Keratinocyte (primary cell): ENCODE measurements at regions not wholly inside any gene's neighbourhood (a gene's known extent, or its start where the extent isn't known, plus 50 kb on each side); places are given as distances from the start of the nearest gene placed in this dataset.

Experiments
- DNase-seq: peaks from one replicate; pipeline ENCODE4 v3.0.0-alpha.2; 2011; ENCODE audit warnings: low read depth, missing footprints, low spot score
- FAIRE-seq: peaks from 2 replicates; lab custom pipeline; 2011; peaks lifted over from hg19 to GRCh38; lab: Jason Lieb, UNC
- H2AFZ ChIP-seq: 2 replicates; pipeline ENCODE4 v1.6.0; 2012; ENCODE audit warnings: low read length, control low read depth, inconsistent platforms; ENCODE audit not compliant: control insufficient read depth
- H3K27ac ChIP-seq: 2 replicates; pipeline ENCODE4 v1.5.1; 2011; ENCODE audit warnings: low read length; ENCODE audit not compliant: control insufficient read depth, insufficient read depth
- H3K27me3 ChIP-seq: 3 replicates; pipeline ENCODE4 v1.6.0; 2011; ENCODE audit warnings: low read length; ENCODE audit not compliant: control insufficient read depth, insufficient read depth; ENCODE audit errors: extremely low read depth
- H3K36me3 ChIP-seq, 2 experiments: 2 replicates in 1 of 2; 3 replicates in 1 of 2; pipeline ENCODE4 v1.5.1; 2011; ENCODE audit warnings: low read length in 2 of 2, mild to moderate bottlenecking in 1 of 2; ENCODE audit not compliant: control insufficient read depth in 2 of 2, insufficient read depth in 2 of 2; ENCODE audit errors: extremely low read depth in 1 of 2
- H3K4me1 ChIP-seq: 3 replicates; pipeline ENCODE4 v1.5.1; 2011; ENCODE audit warnings: low read length; ENCODE audit not compliant: control insufficient read depth, insufficient read depth; ENCODE audit errors: extremely low read depth
- H3K4me2 ChIP-seq: 3 replicates; pipeline ENCODE4 v1.6.0; 2011; ENCODE audit warnings: low read depth, low read length; ENCODE audit not compliant: control insufficient read depth, insufficient read depth; ENCODE audit errors: extremely low read depth
- H3K4me3 ChIP-seq, 3 experiments: fragments of 200-600 bp in 1 of 3; sonication (generic) in 1 of 3; 2 replicates in 2 of 3; 3 replicates in 1 of 3; pipeline ENCODE4 v1.5.1; 2011 to 2016; ENCODE audit warnings: low read length in 3 of 3, mild to moderate bottlenecking in 3 of 3, control low read depth in 2 of 3, inconsistent platforms in 1 of 3, low read depth in 1 of 3, mixed read lengths in 1 of 3, mixed run types in 1 of 3, moderate library complexity in 1 of 3; ENCODE audit not compliant: control insufficient read depth in 2 of 3, insufficient read depth in 2 of 3; ENCODE audit errors: extremely low read depth in 1 of 3
- H3K79me2 ChIP-seq: 2 replicates; pipeline ENCODE4 v1.6.0; 2012; ENCODE audit warnings: low read length; ENCODE audit not compliant: control insufficient read depth, insufficient read depth
- H3K9ac ChIP-seq: 3 replicates; pipeline ENCODE4 v1.6.0; 2011; ENCODE audit warnings: low read length; ENCODE audit not compliant: control insufficient read depth, insufficient read depth; ENCODE audit errors: extremely low read depth
- H3K9me1 ChIP-seq: 3 replicates; pipeline ENCODE4 v1.6.0; 2011; ENCODE audit warnings: low read length; ENCODE audit not compliant: control insufficient read depth, insufficient read depth; ENCODE audit errors: extremely low read depth
- H3K9me3 ChIP-seq: 2 replicates; pipeline ENCODE4 v1.5.1; 2012; ENCODE audit warnings: low read depth, low read length; ENCODE audit not compliant: control insufficient read depth
- H4K20me1 ChIP-seq: 3 replicates; pipeline ENCODE4 v1.6.0; 2011; ENCODE audit warnings: low read length; ENCODE audit not compliant: control insufficient read depth, insufficient read depth; ENCODE audit errors: extremely low read depth
- CTCF ChIP-seq, 3 experiments: IDR thresholded peaks in 1 of 3; conservative IDR thresholded peaks in 1 of 3; optimal IDR thresholded peaks in 1 of 3; 2 replicates in 2 of 3; 3 replicates in 1 of 3; pipeline versions ENCODE3 to v1.5.1; 2011; ENCODE audit warnings: low read length in 3 of 3, mild to moderate bottlenecking in 3 of 3, moderate library complexity in 2 of 3, control low read depth in 1 of 3, inconsistent platforms in 1 of 3; ENCODE audit not compliant: insufficient read depth in 2 of 3; ENCODE audit errors: extremely low read depth in 1 of 3
- EZH2 ChIP-seq: IDR thresholded peaks from one replicate; pipeline ENCODE4 v1.6.1; 2012; ENCODE audit warnings: inconsistent platforms, mild to moderate bottlenecking, low read length, moderate library complexity
- dilution Hi-C: fragments of 300-500 bp; cut with MboI; formaldehyde crosslinking; loops from one replicate; pipeline ENCODE4 v1.7.0; 2020; ENCODE audit warnings: low sequenced_read_pairs; ENCODE audit not compliant: extremely low pct_ligation_motif_present

- H2AFZ ChIP-seq = no peak overlapping the region
- dilution Hi-C loops = no loop called here
- TF ChIP-seq CTCF (optimal IDR thresholded peaks at IDR 0.05 in 1 of 3, IDR thresholded peaks at IDR 0.05 in 1 of 3, conservative IDR thresholded peaks at IDR 0.05 in 1 of 3; ENCODE audit: extremely low read depth in 1 of 3, insufficient read depth in 2 of 3, low read length in 3 of 3) (no peak), EZH2 (no peak)
These were observed 112.1 kb upstream of the CNTNAP4 start for GRCh38 chr16:76164970-76165558.

GRCh38 chr16:76175718-76176117 lies 101.5 kb upstream of the CNTNAP4 start:
- Histone ChIP-seq H3K79me2 (no peaks in the 10 kb centered on the region), H3K36me3 (no peaks in the 10 kb centered on the region), H3K4me1 (no peaks in the 10 kb centered on the region), H3K27ac (no peak overlapping the region), H3K9ac (no peak overlapping the region), H2AFZ (no peak overlapping the region), H4K20me1 (no peaks in the 10 kb centered on the region), H3K9me3 (no peaks in the 10 kb centered on the region), H3K27me3 (no peaks in the 10 kb centered on the region), H3K9me1 (no peaks in the 10 kb centered on the region), H3K4me2 (no peak overlapping the region), H3K4me3 (no peak overlapping the region)
- no peak for FAIRE-seq
- dilution Hi-C loops = no loop called here
- TF ChIP-seq EZH2 (no peak), CTCF (optimal IDR thresholded peaks at IDR 0.05 in 1 of 3, IDR thresholded peaks at IDR 0.05 in 1 of 3, conservative IDR thresholded peaks at IDR 0.05 in 1 of 3; ENCODE audit: extremely low read depth in 1 of 3, insufficient read depth in 2 of 3, low read length in 3 of 3) (no peak)
- DNase-seq = no peak

More at GRCh38 chr16:76164970-76165558, 112.1 kb upstream of the CNTNAP4 start:
- Histone ChIP-seq H3K27me3 (no peaks in the 10 kb centered on the region), H3K9ac (no peak overlapping the region), H3K9me3 (no peaks in the 10 kb centered on the region), H3K36me3 (no peaks in the 10 kb centered on the region), H3K9me1 (no peaks in the 10 kb centered on the region), H3K27ac (no peak overlapping the region), H3K79me2 (no peaks in the 10 kb centered on the region), H3K4me3 (no peak overlapping the region), H3K4me2 (no peak overlapping the region), H3K4me1 (no peaks in the 10 kb centered on the region), H4K20me1 (no peaks in the 10 kb centered on the region)
- DNase-seq (no peak), FAIRE-seq (no peak)
